B cell (primary cell): ENCODE measurements at regions not wholly inside any gene's neighbourhood (a gene's known extent, or its start where the extent isn't known, plus 50 kb on each side); places are given as distances from the start of the nearest gene placed in this dataset.

ENCODE experiments used
- ATAC-seq: fragments of 200-7000 bp; cut with Tn5 transposase; one replicate; pipeline ENCODE4 v1.10.0; 2021; ENCODE audit warnings: low read depth, mild to moderate bottlenecking, moderate number of reproducible peaks, moderate library complexity
- CTCF ChIA-PET: fragments of 350-600 bp; sonication (Branson Sonifier 250); formaldehyde crosslinking; loops from one replicate; lab custom pipeline; 2021; ENCODE audit warnings: antibody characterized with exemption, inconsistent platforms; lab: Charles Lee
- POLR2A ChIA-PET: fragments of 350-600 bp; sonication (Branson Sonifier 250); formaldehyde crosslinking; loops from one replicate; lab custom pipeline; 2021; ENCODE audit warnings: antibody characterized with exemption; lab: Charles Lee
- DNase-seq: peaks from one replicate; pipeline ENCODE4 v3.0.0; 2013
- H2AFZ ChIP-seq: 2 replicates; pipeline ENCODE4 v1.6.1; 2012; ENCODE audit warnings: mild to moderate bottlenecking, low read depth, low read length; ENCODE audit not compliant: insufficient read depth, poor library complexity, severe bottlenecking
- H3K27ac ChIP-seq, 2 donors: 1 replicate in 1 of 2; 2 replicates in 1 of 2; pipeline ENCODE4 v1.5.1; 2012 to 2013; ENCODE audit warnings: low read length in 2 of 2, mild to moderate bottlenecking in 2 of 2, moderate library complexity in 1 of 2
- H3K27me3 ChIP-seq, 4 experiments: fragments of 200-600 bp in 1 of 4; sonication (generic) in 1 of 4; replicated peaks in 1 of 4; 1 replicate in 2 of 4; 2 replicates in 2 of 4; pipeline versions ENCODE4 v1.6.1 to v1.7.0; 2013 to 2016; ENCODE audit warnings: low read length in 3 of 4, mild to moderate bottlenecking in 2 of 4, mixed read lengths in 1 of 4, moderate library complexity in 1 of 4; ENCODE audit not compliant: insufficient read depth in 4 of 4, control insufficient read depth in 3 of 4; ENCODE audit errors: control extremely low read depth in 1 of 4
- H3K36me3 ChIP-seq, 2 experiments: replicated peaks in 1 of 2; 1 replicate in 1 of 2; 2 replicates in 1 of 2; pipeline versions ENCODE4 v1.6.1 to v1.7.1; 2013; ENCODE audit warnings: low read length in 1 of 2; ENCODE audit not compliant: insufficient read depth in 2 of 2, control insufficient read depth in 1 of 2; ENCODE audit errors: control extremely low read depth in 1 of 2, extremely low read depth in 1 of 2
- H3K4me1 ChIP-seq, 2 donors: fragments of 200-600 bp in 1 of 2; sonication (generic) in 1 of 2; 1 replicate in 1 of 2; 2 replicates in 1 of 2; pipeline versions ENCODE4 v1.5.1 to v1.6.1; 2013 to 2017; ENCODE audit warnings: low read length in 2 of 2; ENCODE audit not compliant: control insufficient read depth in 2 of 2, insufficient read depth in 2 of 2
- H3K4me2 ChIP-seq: replicated peaks from 2 replicates; pipeline ENCODE3; 2012; ENCODE audit warnings: mild to moderate bottlenecking, low read depth, low read length; ENCODE audit not compliant: poor library complexity, severe bottlenecking
- H3K4me3 ChIP-seq, 5 experiments: fragments of 200-600 bp in 1 of 5; sonication (generic) in 1 of 5; 1 replicate in 3 of 5; 2 replicates in 2 of 5; pipeline versions ENCODE4 v1.5.1 to v1.7.0; 2011 to 2016; ENCODE audit warnings: low read length in 4 of 5, mild to moderate bottlenecking in 4 of 5, low read depth in 2 of 5, control low read depth in 1 of 5, moderate library complexity in 1 of 5; ENCODE audit not compliant: insufficient read depth in 1 of 5; ENCODE audit errors: control extremely low read depth in 1 of 5, extremely low read depth in 1 of 5
- H3K79me2 ChIP-seq: fragments of 200-600 bp; sonication (generic); one replicate; pipeline ENCODE4 v1.6.0; 2016; ENCODE audit warnings: low read length; ENCODE audit not compliant: control insufficient read depth, insufficient read depth
- H3K9ac ChIP-seq: fragments of 200-600 bp; sonication (generic); 2 replicates; pipeline ENCODE4 v1.6.1; 2017; ENCODE audit warnings: mild to moderate bottlenecking, low read length, moderate library complexity
- H3K9me3 ChIP-seq, 3 donors: one replicate each; pipeline versions ENCODE4 v1.6.1 to v1.7.1; 2013; ENCODE audit warnings: low read length in 2 of 3; ENCODE audit not compliant: control insufficient read depth in 2 of 3, insufficient read depth in 1 of 3; ENCODE audit errors: control extremely low read depth in 1 of 3
- H4K20me1 ChIP-seq: 2 replicates; pipeline ENCODE4 v1.6.0; 2012; ENCODE audit warnings: mild to moderate bottlenecking, low read length; ENCODE audit not compliant: insufficient read depth, control insufficient read depth, poor library complexity, severe bottlenecking
- H3K27ac Mint-ChIP-seq: one replicate; pipeline ENCODE4 v1.8.0; 2021; ENCODE audit warnings: mixed read lengths
- H3K27me3 Mint-ChIP-seq: one replicate; pipeline ENCODE4 v1.8.0; 2021; ENCODE audit warnings: mixed read lengths
- H3K4me1 Mint-ChIP-seq: one replicate; pipeline ENCODE4 v1.8.0; 2021; ENCODE audit warnings: mixed read lengths
- H3K4me3 Mint-ChIP-seq: one replicate; pipeline ENCODE4 v1.8.0; 2021; ENCODE audit warnings: mixed read lengths
- H3K9me3 Mint-ChIP-seq: one replicate; pipeline ENCODE4 v1.8.0; 2022; ENCODE audit warnings: mixed read lengths; ENCODE audit not compliant: insufficient read depth
- EZH2 ChIP-seq: IDR thresholded peaks from 2 replicates; pipeline ENCODE4 v1.6.1; 2012; ENCODE audit warnings: borderline replicate concordance, low read depth, mild to moderate bottlenecking, moderate library complexity, low read length; ENCODE audit not compliant: insufficient read depth, poor library complexity, severe bottlenecking
- WGBS: methylation state at CpG from one replicate; pipeline ENCODE4 v1.1.5; 2013; ENCODE audit warnings: missing lambda C conversion rate; ENCODE audit not compliant: insufficient coverage; 5-methylcytosine and 5-hydroxymethylcytosine counted together
- intact Hi-C: fragments of 100-400 bp; cut with micrococcal nuclease; formaldehyde crosslinking; loops from one replicate; pipeline ENCODE4 v1.10.0; 2022
- TF ChIP-seq, protein P1 (sequence below): fragments of 200-600 bp; IDR thresholded peaks from one replicate; pipeline ENCODE4 v1.8.0; 2022; ENCODE audit warnings: antibody characterized with exemption, mild to moderate bottlenecking

DNA sequence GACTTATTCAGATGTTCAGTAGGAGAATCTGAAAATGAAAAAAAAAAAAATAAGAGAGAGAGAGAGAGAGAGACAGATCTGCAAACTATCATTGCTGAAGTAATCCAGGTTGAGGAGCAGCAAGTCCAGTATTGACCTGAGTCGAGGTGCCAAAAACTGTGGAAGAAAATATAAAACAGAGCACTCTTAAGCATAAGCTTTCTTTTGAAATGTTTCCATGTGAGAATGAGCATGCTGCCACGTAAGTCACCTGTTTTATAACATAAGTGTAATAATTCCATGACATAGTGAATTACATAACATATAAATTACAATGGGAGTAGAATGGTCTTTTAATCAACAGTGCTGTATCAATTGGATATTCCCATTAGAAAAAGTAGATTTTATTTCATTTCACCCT is 218.2 kb downstream of the BCHE start:
- TF ChIP-seq, protein P1, sequence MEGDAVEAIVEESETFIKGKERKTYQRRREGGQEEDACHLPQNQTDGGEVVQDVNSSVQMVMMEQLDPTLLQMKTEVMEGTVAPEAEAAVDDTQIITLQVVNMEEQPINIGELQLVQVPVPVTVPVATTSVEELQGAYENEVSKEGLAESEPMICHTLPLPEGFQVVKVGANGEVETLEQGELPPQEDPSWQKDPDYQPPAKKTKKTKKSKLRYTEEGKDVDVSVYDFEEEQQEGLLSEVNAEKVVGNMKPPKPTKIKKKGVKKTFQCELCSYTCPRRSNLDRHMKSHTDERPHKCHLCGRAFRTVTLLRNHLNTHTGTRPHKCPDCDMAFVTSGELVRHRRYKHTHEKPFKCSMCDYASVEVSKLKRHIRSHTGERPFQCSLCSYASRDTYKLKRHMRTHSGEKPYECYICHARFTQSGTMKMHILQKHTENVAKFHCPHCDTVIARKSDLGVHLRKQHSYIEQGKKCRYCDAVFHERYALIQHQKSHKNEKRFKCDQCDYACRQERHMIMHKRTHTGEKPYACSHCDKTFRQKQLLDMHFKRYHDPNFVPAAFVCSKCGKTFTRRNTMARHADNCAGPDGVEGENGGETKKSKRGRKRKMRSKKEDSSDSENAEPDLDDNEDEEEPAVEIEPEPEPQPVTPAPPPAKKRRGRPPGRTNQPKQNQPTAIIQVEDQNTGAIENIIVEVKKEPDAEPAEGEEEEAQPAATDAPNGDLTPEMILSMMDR = no peak
- TF ChIP-seq EZH2 = no peak
- intact Hi-C loops = no loop called here
- ATAC-seq (no peak), DNase-seq (no peak)
- Histone ChIP-seq H3K4me3 (no peak overlapping the region), H3K4me2 (no peak overlapping the region), H3K9ac (no peak overlapping the region), H3K4me1 (no peaks in the 10 kb centered on the region), H2AFZ (no peak overlapping the region), H3K9me3 (peaks cover 0 to 2% (median 0%) of the 10 kb centered on the region in 3 donors), H3K79me2 (no peaks in the 10 kb centered on the region), H4K20me1 (no peaks in the 10 kb centered on the region), H3K27me3 (no peaks in the 10 kb centered on the region), H3K36me3 (no peaks in the 10 kb centered on the region), H3K27ac (no peak overlapping the region)
- POLR2A ChIA-PET = no interaction called here
- no CpG with 5 or more reads among the region's 2 CpGs for whole genome bisulfite sequencing
- H3K4me1 Mint-ChIP-seq = no peaks in the 10 kb centered on the region
- CTCF ChIA-PET = no interaction called here
- no peak overlapping the region for H3K4me3 Mint-ChIP-seq
- H3K27me3 Mint-ChIP-seq = no peaks in the 10 kb centered on the region
- peaks cover 4% of the 10 kb centered on the region for H3K9me3 Mint-ChIP-seq
- H3K27ac Mint-ChIP-seq = no peak overlapping the region

DNA sequence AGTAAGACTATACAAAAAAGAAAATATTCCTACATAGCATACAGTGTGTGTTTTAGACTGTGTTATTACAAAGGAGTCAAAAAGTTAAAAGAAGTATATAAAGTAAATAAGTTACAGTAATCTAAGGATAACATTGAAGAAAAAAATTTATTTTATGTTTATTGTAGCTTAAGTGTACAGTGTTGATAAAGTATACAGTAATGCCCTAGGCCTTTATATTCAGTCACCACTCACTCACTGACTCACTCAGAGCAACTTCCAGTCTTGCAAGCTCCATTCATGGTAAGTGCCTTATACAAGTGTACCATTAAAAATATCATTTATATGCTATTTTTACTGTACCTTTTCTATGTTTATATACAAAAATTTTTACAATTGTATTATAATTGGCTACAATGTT is 220.1 kb downstream of the BCHE start:
- no peak for ATAC-seq
- Histone ChIP-seq H3K36me3 (no peaks in the 10 kb centered on the region), H3K27ac (no peak overlapping the region), H2AFZ (no peak overlapping the region), H3K79me2 (no peaks in the 10 kb centered on the region), H3K27me3 (no peaks in the 10 kb centered on the region), H3K4me2 (no peak overlapping the region), H4K20me1 (no peaks in the 10 kb centered on the region), H3K4me1 (no peaks in the 10 kb centered on the region), H3K9ac (no peak overlapping the region), H3K9me3 (no peaks in the 10 kb centered on the region), H3K4me3 (no peak overlapping the region)
- Mint-ChIP-seq H3K4me1 (no peaks in the 10 kb centered on the region), H3K4me3 (no peak overlapping the region), H3K27me3 (no peaks in the 10 kb centered on the region), H3K9me3 (no peaks in the 10 kb centered on the region), H3K27ac (no peak overlapping the region)
- DNase-seq = no peak
- POLR2A ChIA-PET = no interaction called here
- no peak for TF ChIP-seq EZH2
- TF ChIP-seq, protein P1 = no peak
- CTCF ChIA-PET = no interaction called here
- intact Hi-C loops = no loop called here
